Lung (tissue), 11 donors: ENCODE measurements at regions not wholly inside any gene's neighbourhood (a gene's known extent, or its start where the extent isn't known, plus 50 kb on each side); places are given as distances from the start of the nearest gene placed in this dataset.

Experiments used
- ATAC-seq: fragments of 200-7000 bp; cut with Tn5 transposase; one replicate; pipeline ENCODE4 v1.9.1; 2020; ENCODE audit warnings: moderate number of reproducible peaks; ENCODE audit not compliant: insufficient read depth, low FRiP score
- DNase-seq, 3 donors: peaks; one replicate each; pipeline ENCODE4 v3.0.0-alpha.2; 2013 to 2017
- H3K27ac ChIP-seq, 2 donors: one replicate each; pipeline ENCODE4 v1.5.1; 2013; ENCODE audit warnings: mild to moderate bottlenecking in 2 of 2, moderate library complexity in 2 of 2, control low read depth in 1 of 2, inconsistent platforms in 1 of 2, low read depth in 1 of 2, low read length in 1 of 2
- H3K27me3 ChIP-seq, 3 donors: one replicate each; pipeline ENCODE4 v1.5.1; 2013; ENCODE audit warnings: low read length in 2 of 3; ENCODE audit not compliant: control insufficient read depth in 3 of 3, insufficient read depth in 3 of 3
- H3K36me3 ChIP-seq, 4 donors: one replicate each; pipeline ENCODE4 v1.5.1; 2013; ENCODE audit warnings: low read length in 4 of 4, mild to moderate bottlenecking in 1 of 4, moderate library complexity in 1 of 4; ENCODE audit not compliant: control insufficient read depth in 4 of 4, insufficient read depth in 4 of 4
- H3K4me1 ChIP-seq, 5 donors: one replicate each; pipeline ENCODE4 v1.5.1; 2013; ENCODE audit warnings: low read length in 5 of 5, mild to moderate bottlenecking in 2 of 5, moderate library complexity in 1 of 5; ENCODE audit not compliant: control insufficient read depth in 5 of 5, insufficient read depth in 5 of 5
- H3K4me3 ChIP-seq: one replicate; pipeline ENCODE4 v1.5.1; 2013; ENCODE audit warnings: mild to moderate bottlenecking, control low read depth, moderate library complexity
- H3K9ac ChIP-seq, 2 donors: one replicate each; pipeline ENCODE4 v1.5.1; 2013; ENCODE audit warnings: low read length in 2 of 2, control low read depth in 1 of 2; ENCODE audit not compliant: insufficient read depth in 1 of 2
- H3K9me3 ChIP-seq, 4 donors: one replicate each; pipeline ENCODE4 v1.5.1; 2013; ENCODE audit warnings: low read length in 3 of 4, mild to moderate bottlenecking in 1 of 4, moderate library complexity in 1 of 4; ENCODE audit not compliant: control insufficient read depth in 4 of 4, insufficient read depth in 3 of 4
- CTCF ChIP-seq: IDR thresholded peaks from 2 replicates; pipeline ENCODE4 v1.5.1; 2012; ENCODE audit warnings: mild to moderate bottlenecking; ENCODE audit errors: control extremely low read depth, extremely low read depth
- WGBS, 2 donors: extraction: QIAGEN DNeasy Blood & Tissue Kit; methylation state at CpG; one replicate each; pipeline ENCODE4 v1.1.7; 2013; 5-methylcytosine and 5-hydroxymethylcytosine counted together
- donor health status: control.
- donor health status: control.
- donor health status: Bipolar disorder and iron deficiency.
- donor health status: healthy.
- donor health status: DM: yes; HTN: yes; CAD: no.

GRCh38 chr18:71831039-71831438 is 713.1 kb downstream of the CBLN2 start:
- ATAC-seq = no peak
- no peak for TF ChIP-seq CTCF
- peaks cover 0 to 3% (median 0%) of the 10 kb centered on the region in 4 donors for H3K9me3 ChIP-seq
- no peak overlapping the region for H3K27ac ChIP-seq
- no peaks in the 10 kb centered on the region for H3K27me3 ChIP-seq
- no peak overlapping the region for H3K9ac ChIP-seq
- no peaks in the 10 kb centered on the region for H3K4me1 ChIP-seq
- no peaks in the 10 kb centered on the region for H3K36me3 ChIP-seq
- no peak overlapping the region for H3K4me3 ChIP-seq
- peak in 2 of 3 donors; percentile 43 to 46 for DNase-seq

DNA sequence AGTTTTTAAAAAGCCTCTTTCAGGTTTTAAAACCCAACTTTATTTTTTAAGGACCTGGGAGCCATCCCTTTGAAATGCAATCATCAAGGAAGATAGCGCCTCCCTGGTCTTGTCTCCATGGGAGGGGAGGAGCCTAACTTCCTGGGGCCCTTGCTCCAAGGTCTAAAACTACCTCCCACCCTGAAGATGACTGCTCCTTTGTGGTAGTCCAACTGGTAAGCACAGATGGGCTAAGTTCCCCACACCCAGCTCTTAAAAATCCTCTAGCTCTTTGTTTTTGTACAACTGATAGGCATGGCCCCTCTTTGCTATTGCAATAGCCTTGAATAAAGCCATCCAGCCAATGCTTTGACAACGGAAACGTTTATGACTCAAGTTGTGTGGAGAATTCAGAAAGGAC is 716.8 kb downstream of the CBLN2 start:
- H3K27ac ChIP-seq = no peak overlapping the region
- no peak for ATAC-seq
- 87% methylated on average over 3 of the region's 3 CpGs for WGBS, 2 donors
- no peaks in the 10 kb centered on the region for H3K36me3 ChIP-seq
- no peaks in the 10 kb centered on the region for H3K9me3 ChIP-seq
- no peaks in the 10 kb centered on the region for H3K4me1 ChIP-seq
- no peak for DNase-seq
- H3K4me3 ChIP-seq = no peak overlapping the region
- no peaks in the 10 kb centered on the region for H3K27me3 ChIP-seq
- H3K9ac ChIP-seq = no peak overlapping the region
- no peak for TF ChIP-seq CTCF

DNA sequence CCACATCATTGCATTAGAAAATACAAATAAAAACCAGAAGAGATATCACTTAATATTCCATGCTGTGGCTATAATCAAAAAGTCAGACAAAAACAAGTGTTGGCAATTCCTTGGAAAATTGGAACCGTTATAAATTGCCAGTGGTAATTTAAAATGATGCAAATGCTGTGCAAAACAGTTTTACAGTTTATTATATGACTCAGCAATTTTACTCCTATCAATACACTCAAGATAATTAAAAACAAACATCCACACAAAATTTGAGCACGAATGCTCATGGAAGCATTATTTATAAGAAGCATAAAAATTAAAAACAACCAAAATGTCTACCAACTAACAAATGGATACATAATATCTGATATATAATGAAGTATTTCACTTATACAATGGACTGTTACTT is 728.8 kb downstream of the CBLN2 start:
- no peaks in the 10 kb centered on the region for H3K36me3 ChIP-seq
- TF ChIP-seq CTCF = no peak
- H3K27me3 ChIP-seq = no peaks in the 10 kb centered on the region
- no peak overlapping the region for H3K4me3 ChIP-seq
- WGBS, 2 donors = 73 to 79% methylated on average over 2 of the region's 2 CpGs
- H3K4me1 ChIP-seq = no peaks in the 10 kb centered on the region
- ATAC-seq (no peak), DNase-seq (no peak)
- no peak overlapping the region for H3K27ac ChIP-seq
- H3K9ac ChIP-seq = no peak overlapping the region
- H3K9me3 ChIP-seq = peaks cover 0 to 4% (median 1%) of the 10 kb centered on the region in 4 donors

GRCh38 chr18:71809711-71810110 is 734.4 kb downstream of the CBLN2 start:
- DNase-seq (no peak), ATAC-seq (no peak)
- WGBS, 2 donors = 50 to 56% methylated on average over 3 of the region's 3 CpGs
- Histone ChIP-seq H3K4me3 (no peak overlapping the region), H3K9ac (no peak overlapping the region), H3K27ac (no peak overlapping the region), H3K36me3 (no peaks in the 10 kb centered on the region), H3K4me1 (no peaks in the 10 kb centered on the region), H3K9me3 (peaks cover 0 to 3% (median 1%) of the 10 kb centered on the region in 4 donors), H3K27me3 (no peaks in the 10 kb centered on the region)
- TF ChIP-seq CTCF = no peak
